CMK (cell line): ENCODE measurements at regions not wholly inside any gene's neighbourhood (a gene's known extent, or its start where the extent isn't known, plus 50 kb on each side); places are given as distances from the start of the nearest gene placed in this dataset.
"Not testable (repeated sequence)": the region's sequence is repeated elsewhere in the genome, so short reads cannot be mapped to it uniquely, and the experiment has no call there.

ENCODE experiments used
- DNase-seq: peaks from one replicate; pipeline ENCODE4 v3.0.0-alpha.2; 2010; ENCODE audit warnings: low read depth

DNA sequence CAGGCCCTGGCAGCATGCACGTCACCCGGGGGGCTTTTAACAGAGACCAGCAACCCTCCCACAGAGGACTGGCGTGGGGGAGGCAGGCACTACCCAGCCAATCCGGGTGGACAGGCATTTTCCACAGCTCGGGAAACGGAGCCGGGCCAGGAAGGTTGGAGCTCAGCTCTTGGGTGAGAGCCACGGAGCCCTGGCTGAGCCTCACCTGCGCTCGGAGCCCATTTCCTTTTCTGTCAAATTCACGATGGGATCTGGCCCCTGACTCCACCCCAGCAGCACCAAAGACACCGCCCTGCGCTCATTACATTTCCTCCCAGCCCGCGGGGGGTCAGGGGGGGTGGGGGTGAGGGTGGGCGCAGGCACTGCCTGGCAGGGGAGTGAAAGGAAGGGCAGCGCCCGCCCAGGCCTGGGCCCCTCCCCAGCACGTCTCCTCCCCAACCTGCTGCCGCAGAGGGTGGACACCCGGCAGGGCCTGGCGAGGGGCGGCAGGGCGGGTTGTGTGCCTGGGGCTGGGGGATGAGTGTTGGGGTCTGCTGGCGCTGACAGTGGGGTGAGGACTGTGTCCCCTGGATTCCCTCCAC is 145.4 kb downstream of the LAT start:
- not testable (repeated sequence) for DNase-seq

DNA sequence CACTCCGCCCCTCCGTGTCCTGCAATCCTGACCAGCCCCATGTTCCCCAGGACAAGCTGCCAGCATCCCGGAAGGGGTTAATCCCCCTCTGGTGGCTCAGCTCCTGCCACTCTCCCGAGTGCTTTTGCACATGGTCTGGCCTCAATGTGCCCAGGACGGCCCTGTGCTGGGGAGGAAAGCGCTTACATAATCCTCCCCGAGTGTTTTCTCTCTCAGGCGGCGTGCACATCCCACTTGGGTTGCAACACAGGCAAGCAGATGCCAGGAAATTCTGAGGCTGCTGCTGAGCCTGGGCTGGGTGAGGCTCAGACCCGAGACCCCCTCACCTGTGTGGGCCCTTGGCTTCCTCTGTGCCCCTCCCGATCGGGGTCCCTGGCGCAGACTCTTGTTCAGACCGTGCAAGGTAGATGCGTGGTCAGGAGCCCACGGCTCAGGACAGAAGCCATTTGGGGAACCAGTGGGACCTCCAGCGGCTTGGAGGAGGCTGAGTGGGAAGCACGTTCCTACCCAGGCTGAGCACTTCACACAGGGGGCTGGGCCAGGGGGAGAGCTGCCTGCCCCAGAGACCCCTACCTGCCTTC is 144.7 kb downstream of the LAT start:
- not testable (repeated sequence) for DNase-seq

DNA sequence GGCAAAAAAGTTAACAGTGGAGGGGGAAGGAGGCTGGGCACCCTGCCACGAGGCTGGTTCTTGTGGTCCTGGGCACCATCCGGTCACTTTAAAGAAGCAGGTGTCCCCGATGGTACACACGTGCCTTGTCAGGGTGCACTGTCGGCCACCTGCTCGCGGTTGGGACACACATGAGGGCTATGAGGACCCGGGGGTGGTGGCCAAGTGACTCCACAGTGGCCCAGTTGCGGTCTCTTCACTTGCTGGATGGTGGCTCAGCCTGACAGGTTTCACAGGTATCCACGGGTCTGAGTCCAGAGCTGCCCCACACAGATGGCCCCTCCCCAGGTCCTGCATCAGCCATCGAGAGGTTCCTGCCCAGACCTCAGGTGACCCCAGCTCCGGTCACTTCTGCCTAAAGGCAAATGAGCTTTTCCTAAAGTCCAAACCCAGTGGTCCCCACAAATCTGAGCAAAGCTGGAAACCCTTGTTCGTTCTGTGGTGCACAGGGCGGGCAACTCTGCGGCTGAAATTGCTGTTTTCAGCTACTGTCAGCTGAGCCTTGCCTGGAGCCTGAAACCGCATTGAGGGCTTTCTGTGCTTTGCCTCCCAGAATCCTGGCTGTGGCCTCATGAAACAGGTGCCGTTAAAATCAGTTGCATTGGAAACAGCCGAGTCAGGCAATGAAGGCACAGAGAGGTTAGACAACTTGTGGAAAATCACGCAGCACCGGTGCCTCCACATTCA is 144.0 kb downstream of the LAT start:
- DNase-seq = not testable (repeated sequence)

DNA sequence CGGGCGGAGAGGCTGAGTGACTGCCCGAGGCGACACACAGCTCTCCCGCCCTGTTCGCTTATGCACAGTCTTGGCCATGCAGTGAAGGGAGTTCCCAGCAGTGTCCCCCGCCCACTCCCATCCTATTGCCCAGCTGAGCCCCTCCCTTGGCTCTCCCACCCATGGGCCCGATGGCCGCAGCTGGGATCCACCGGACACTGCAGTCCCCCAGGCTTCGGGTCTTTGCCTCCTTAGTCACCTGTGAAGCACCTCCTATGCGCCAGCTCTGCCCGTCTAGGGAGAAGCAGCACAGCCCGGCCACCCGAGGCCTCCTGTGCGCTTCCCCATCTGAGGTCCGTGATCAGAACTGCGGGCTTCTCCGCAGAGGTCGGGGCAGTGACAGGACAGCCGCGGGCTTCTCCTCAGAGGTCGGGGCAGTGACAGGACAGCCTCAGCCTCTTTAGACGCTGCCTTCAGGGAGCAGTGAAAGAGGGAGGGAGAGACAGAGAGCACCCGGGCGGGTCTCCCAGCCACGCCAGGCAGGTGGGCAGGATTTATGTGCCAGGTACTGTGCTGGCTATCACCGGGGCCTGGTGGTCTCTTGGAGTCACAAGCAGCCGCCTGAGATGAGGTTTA is 143.1 kb downstream of the LAT start:
- not testable (repeated sequence) for DNase-seq

DNA sequence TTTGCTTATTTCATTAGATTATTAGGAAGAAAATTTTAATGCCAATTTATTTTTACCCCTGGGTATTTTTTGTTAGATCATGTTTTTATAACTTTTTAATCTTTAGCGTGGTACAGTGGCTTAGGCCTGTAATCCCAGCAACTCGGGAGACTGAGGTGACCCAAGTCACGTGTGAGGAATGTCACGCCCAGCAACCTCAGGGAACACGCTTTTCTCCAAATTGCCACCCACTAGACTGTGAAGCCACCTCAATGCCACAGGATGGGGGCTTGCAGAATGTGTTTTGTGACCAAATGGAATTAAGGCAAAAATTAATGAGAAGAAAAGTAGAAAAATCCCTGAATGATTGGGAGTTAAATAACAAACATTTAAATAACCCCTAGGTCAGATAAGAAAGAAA is 141.8 kb downstream of the LAT start:
- DNase-seq = no peak

DNA sequence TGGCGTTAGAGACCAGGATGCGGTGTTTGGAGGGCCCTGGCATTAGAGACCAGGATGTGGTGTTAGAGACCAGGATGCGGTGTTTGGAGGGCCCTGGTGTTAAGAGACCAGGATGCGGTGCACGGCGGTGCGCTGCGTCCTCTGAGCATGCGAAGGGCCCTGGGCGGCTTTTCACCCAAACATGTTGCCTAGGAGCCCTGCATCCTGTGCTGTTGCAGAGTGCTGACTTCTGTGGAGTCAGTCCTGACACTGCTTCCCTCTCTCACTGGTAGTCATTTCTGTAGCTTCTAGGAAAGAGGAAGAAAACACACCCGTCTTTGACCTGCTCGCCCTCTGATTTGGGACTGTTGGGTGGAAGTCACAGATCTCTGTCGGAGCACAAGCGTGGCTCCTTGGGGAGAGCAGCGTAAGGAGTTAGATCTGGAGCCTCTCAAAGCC is 141.2 kb downstream of the LAT start:
- no peak for DNase-seq

DNA sequence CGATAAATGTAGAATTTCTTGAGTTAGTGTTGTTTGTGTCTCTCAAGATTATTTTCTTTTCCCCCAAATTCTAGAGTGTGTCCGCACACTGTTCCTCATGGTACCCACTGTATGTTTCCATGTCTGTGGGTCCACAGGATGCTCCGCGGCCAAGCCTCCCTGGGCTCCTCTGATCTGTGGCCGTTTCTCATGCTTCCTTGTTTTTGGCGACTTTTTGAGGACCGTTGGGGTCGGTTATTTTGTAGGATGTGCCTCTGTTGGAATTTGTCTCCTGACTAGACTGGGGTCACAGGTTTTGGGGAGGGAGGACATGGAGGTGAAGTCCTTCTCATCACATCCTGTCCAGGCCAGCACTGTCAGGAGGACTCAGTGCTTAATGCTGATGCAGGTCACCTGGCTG is 140.0 kb downstream of the LAT start:
- DNase-seq = no peak

DNA sequence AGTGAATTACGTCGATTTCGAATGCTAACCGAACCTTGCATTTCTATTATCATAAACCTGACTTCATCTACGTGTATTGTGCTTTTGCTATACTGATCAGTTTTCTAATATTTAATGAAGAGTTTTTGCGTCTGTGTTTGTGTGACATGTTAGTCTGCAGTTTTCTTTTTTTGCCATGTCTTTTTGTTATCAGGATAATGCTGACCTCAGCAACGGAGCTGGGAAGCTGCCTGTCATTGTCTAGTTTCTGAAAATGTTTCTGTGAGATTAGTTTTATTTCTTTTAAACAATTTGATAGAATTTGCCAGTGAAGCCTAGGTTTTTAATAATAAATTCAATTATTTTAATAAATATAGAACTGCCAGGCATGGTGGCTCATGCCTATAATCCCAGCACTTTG is 139.3 kb downstream of the LAT start:
- not testable (repeated sequence) for DNase-seq

DNA sequence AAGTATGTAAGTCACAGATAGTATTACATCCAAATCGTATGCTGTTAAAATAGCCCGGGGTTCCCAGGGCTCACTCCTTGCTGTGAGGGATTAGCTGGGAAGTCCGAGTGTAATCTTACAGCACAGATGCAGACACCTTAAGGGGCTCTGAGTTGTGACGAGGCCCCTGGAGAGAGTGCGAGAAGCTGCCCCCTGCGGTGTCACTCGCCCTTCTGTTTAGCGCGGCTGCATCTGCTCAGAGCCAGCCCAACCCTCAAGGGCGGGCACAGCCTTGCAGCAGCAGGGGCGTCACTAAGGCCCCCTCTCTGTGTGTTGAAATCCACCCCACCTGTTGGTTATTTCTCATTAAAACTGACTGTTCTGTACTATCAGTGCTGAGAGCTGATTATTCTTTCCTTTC is 135.8 kb downstream of the LAT start:
- DNase-seq = not testable (repeated sequence)

DNA sequence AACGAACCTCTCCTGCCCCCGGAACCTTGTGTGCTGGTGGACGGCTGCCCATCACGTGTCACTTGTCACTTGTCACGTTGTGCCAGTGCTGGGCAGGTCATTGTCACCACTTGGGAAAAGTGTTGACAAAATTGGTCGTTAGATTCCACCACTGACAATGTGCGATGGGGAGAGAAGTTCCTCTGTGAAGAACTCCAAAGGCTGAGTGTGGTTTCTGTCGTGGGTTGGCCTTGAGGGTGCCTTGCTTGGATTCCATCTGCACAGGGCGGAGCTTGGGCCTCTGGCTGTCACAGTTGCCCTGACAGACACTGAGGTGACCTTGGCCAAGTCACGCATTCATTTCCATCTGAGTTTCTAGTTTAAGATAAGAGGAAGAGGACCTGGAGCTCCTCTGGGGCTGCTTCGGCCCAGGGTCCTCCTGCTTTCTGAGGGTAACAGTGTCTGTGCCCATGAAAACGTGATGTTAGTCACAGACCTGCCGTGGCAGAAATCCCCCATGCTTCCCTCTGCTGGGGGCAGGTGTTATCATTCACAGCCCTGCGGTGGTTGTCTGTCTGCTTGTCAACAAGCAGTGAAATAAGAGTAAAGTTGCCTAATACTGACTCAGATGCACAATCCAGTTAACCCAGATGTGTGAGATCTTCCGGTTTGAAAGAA is 133.6 kb downstream of the LAT start:
- DNase-seq = not testable (repeated sequence)

DNA sequence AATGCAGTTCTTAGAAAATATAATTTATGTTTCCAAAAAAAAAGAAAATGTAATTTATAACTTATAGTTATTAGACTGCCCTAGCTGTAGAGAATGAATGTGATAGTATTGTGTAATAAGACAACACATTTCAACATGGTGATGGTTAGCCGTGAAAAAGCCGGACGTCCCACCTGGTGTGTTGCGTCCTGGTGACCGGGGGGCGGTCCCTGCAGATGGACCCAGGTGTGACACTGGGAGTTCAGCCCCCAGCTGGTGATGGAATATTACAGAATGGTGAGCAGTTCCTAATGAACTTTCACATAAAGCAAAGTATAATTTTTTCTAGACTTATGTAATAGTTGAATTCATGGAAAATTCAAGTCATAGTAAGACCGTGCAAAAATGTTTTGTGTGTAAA is 132.8 kb downstream of the LAT start:
- DNase-seq = no peak

DNA sequence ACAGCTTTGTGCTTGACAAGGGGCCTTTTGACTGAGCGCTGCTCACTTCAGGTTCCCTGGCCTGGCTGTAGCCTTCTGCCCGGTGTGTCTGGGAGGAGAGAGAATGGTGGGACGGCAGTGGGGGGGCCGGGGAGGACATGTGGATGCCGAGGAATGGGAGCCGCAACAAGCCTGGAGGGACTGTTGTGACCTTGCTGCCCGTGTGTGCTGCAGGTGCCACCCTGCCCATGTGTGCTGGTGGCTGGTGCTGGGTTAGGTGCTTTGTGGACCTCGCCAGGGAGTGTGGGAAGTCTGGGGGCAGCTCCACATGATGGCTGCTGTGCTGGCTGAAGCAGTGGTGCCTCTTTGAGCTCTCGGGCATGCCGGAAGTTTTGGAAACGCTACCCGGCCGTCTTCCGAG is 132.1 kb downstream of the LAT start:
- no peak for DNase-seq

DNA sequence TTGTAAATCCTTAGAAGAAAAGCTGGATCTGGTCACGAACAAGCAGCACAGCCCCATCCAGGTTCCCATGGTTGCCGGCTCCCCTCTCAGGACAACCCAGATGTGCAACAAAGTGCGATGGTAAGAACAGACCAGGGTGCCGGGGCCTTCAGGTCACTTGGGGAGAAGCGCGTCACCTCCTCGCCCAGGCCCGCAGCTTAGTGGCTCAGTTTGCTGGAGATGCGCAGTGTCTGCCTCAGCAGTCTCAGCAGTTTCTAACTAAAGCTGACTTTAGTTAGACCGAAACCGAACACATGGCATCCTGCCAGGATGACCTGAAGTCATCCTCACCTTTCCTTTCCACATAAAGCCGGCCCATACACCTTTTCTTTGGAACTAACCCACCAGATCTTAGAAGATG is 131.4 kb downstream of the LAT start:
- not testable (repeated sequence) for DNase-seq

DNA sequence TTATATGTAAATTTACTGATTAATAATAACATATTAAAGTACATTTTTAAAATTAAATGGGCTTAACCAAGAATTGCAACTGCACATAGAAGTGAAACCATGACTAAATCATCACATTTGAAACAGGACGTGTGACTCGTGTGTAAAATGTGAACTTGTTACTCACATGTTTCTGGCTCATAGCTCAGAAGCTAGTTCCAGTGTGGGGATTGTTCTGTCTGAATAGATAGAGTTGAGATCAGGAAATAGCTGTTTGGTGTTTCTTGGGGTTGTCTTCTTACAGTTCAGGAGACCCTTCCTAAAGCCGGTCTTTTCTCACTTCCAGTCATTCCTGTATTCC is 130.9 kb downstream of the LAT start:
- DNase-seq = not testable (repeated sequence)

DNA sequence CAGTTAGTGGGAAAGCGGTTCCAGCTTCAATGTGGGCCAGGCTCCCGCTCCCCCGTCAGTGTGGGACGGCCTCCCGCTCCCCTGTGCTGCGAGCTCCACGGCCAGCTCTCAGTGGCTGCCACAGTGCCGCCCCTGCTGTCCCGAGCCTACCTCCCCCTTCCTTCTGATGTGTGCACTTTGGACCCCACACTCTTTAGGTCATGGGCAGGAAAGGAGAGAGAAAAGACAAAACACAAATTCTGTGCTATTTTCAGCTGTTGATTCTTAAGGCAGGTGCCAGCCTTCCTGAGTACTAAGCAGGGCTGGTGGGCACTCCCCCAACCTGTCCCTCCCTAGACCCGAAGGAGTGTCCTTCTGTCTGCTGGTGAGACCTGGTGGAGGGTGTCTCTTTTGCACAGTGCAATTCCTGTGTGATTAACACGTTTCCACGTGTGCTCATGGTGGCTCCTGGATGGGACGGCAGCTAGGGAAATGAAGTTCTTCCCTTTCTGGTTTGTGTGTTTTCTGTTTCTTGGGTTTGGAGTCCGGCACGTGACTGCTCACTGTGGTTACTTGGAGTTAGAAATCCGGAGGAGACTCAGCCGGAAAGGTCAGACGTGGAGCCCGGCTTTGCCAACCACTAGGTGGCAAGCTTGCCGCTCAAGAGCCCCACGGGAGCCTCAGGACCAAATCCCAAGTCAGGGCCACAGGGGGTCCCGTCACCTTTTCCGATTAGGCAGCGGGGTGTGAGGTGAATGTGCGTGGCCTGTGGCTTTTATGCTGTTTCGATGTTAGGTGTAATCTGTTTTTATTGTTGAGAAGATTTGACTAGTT is 130.3 kb downstream of the LAT start:
- DNase-seq = not testable (repeated sequence)

DNA sequence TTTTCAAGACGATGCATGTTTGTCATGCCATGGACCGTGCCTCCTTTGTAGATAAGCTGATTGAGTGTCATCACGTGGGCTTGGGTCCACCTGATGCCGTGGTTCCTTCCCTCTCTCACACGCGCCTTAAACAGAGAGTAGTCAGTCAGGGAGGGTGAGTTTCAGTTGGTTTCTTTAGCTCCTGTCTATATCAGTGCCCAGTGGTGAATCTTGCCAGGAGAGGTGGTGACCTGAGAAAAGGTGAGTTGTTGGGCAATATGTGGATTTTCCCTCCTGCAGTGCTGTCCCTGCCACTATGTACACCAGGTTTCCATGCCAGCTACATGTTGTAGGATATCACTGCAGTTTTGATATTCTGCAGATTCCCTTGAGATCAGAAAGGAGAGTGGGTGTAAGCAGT is 129.7 kb downstream of the LAT start:
- no peak for DNase-seq

DNA sequence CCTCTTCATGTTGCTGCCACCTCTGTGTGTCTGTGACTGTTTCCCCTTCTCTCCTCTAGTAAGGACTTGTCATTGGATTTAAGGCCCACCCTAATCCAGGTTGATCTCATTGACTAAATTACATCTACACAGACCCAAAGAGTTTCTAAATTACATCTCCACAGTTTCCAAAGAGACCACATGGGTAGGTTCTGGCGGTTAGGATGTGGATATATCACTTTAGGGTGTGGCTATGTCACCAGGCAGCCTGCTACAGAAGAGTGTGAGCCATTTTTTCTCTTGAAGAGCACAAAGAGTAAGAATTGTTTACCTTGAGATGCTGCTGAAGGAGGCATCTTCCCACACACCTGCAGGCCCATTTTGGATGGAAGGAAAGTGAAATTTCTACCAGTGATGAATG is 128.6 kb downstream of the LAT start:
- not testable (repeated sequence) for DNase-seq

DNA sequence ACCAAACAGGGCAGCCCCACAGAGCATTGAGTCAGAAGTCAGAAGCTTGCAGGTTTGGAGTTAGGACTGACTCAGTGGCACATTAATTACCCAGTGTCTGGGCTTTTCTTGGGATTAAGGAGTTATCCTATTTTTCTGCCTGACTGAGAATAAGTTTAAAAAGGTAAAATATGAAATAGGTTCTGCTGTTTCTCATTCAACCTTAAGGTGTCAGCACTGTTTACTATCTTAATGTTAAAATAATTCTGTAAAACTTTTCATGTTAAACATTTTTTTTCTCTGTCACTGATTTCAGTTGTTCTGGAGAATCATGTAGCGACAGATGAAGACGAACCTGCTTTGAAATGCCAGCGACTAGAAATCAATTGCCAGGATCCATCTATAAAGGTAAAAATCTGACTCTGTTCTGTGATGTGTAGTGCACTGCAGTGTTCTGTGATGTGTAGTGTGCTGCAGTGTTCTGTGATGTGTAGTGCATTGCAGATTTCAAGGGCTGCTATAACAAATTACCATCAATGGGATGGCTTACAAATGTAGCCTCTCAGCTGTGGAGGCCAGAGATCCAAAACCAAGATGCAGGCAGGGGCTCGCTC is 128.0 kb downstream of the LAT start:
- DNase-seq = no peak

DNA sequence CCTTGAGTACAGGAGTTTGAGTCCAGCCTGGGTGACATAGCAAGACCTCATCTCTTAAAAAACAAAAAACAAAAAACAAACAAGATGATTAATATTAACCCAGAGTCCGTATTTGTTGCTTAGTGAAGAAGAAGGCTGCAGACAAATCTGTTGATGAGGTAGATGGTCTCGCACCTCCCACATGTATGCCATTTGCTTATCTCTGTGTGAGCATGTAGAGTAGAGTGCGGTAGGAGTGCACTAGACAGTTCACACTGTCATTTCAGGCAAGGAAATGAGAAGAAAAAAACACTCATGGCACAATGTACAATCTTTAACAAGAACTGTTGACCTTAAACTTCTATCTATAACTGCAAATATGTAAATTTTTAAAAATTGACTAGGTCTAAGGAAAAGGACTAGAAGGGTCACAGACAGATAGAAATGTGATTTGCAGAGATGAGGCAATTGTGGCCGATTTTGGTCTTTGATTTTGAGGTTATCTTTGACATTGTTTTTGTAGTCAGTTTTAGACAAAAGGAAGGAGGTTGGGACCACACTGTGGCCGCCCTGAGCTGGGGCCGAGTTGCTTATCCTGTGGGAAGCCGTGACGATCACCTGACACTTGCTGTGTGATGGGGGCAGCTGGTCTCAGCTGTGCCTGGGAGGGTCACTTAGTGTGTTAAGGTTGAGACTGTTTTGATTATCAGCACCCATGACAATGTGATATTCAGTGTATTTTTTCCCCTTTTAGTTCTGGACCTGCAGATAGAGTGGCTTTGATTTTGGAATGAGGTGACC is 127.2 kb downstream of the LAT start:
- DNase-seq = not testable (repeated sequence)

DNA sequence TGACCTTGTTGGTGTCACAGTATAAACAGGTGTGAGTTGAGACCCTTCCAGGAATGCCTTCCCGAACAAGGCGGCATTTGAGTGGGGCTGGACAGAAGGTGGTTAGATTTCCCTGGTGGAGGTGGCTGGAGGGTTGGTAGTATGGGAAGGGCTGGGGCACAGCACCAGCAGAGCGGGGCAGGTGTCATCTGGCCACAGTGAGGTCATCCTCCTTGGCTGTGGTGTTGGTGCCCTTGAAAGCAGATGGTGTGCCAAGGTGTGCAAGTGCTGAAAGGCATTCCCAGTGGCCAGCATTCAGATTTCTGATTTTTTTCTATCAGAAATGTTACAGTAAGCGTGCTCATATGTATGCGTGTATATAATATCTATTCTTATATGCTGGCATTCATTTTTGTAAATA is 126.6 kb downstream of the LAT start:
- no peak for DNase-seq
